Fibroblast of the aortic adventitia (primary cell): ENCODE measurements at regions not wholly inside any gene's neighbourhood (a gene's known extent, or its start where the extent isn't known, plus 50 kb on each side); places are given as distances from the start of the nearest gene placed in this dataset.
A peak's percentile ranks its signal among the peaks of the same experiment; 100 is the strongest.

Source experiments
- DNase-seq: peaks from one replicate; pipeline ENCODE4 v3.0.0-alpha.2; 2010; ENCODE audit warnings: low read depth
- H3K4me3 ChIP-seq: 2 replicates; pipeline ENCODE4 v1.5.1; 2011; ENCODE audit warnings: low read depth, mild to moderate bottlenecking, control low read depth, low read length, moderate library complexity
- TF ChIP-seq, protein P1 (sequence below): IDR thresholded peaks from 2 replicates; pipeline ENCODE4 v1.5.1; 2011; ENCODE audit warnings: mild to moderate bottlenecking, low read length, control low read depth, inconsistent platforms; ENCODE audit not compliant: insufficient read depth

GRCh38 chr3:63159764-63160163, 118.3 kb upstream of the SYNPR start:
- TF ChIP-seq, protein P1, sequence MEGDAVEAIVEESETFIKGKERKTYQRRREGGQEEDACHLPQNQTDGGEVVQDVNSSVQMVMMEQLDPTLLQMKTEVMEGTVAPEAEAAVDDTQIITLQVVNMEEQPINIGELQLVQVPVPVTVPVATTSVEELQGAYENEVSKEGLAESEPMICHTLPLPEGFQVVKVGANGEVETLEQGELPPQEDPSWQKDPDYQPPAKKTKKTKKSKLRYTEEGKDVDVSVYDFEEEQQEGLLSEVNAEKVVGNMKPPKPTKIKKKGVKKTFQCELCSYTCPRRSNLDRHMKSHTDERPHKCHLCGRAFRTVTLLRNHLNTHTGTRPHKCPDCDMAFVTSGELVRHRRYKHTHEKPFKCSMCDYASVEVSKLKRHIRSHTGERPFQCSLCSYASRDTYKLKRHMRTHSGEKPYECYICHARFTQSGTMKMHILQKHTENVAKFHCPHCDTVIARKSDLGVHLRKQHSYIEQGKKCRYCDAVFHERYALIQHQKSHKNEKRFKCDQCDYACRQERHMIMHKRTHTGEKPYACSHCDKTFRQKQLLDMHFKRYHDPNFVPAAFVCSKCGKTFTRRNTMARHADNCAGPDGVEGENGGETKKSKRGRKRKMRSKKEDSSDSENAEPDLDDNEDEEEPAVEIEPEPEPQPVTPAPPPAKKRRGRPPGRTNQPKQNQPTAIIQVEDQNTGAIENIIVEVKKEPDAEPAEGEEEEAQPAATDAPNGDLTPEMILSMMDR: no peak
- no peak overlapping the region for H3K4me3 ChIP-seq
- no peak for DNase-seq

DNA sequence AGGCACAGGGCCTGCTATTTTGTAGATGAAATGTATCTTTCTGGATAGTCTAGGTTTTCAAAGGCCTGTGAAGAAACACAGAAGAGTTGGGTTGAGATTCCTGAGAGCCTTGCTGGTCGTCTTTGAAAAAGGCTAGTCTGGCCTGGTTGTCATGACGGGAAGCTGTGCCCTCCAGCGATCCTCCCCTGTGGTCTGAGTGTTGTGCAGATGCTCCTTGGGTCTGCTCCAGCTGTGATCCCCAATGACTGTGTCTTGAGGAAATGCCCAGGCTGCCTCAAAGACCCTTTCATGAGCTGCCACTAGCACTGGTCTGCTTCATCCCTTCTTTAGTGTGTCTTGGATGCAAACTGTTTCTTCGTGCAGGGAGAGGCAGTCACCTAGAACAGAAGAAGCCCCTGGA, 111.0 kb upstream of the SYNPR start:
- H3K4me3 ChIP-seq: no peak overlapping the region
- DNase-seq: no peak

GRCh38 chr3:63168179-63168578, 109.9 kb upstream of the SYNPR start:
- no peak overlapping the region for H3K4me3 ChIP-seq
- DNase-seq: no peak
- TF ChIP-seq, protein P1: no peak

More for the DNA sequence above, 111.0 kb upstream of the SYNPR start:
- TF ChIP-seq, protein P1: no peak

DNA sequence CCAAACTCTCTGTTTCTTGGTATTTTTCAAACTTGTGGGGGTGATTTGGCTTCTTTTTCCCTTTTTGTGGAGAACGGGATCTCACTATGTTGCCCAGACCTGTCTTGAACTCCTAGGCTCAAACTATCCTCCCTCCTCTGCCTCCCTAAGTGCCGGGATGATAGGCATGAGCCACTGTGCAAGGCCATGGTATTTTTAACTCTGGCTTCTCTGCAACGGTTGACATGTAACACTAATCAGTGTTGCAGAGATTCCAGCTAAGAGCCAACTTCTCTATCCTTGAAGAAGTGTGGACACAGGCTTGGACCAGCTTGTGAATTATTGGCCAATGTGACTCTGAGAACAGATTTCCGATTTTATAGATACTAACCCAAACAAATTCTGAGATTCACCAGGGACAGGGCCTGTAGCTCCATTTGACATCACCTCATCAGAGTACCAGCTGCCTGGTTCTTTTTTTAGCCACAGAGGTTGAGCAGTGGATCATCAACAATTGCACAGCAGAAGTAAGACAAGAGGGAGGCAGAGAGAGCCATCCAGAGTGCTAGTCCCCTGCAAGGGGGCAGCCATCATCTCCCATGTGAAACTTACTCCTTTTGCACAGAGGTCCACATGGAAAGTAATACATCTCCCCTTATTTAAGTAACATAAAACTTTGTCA, 98.1 kb upstream of the SYNPR start:
- DNase-seq: no peak
- no peak overlapping the region for H3K4me3 ChIP-seq
- TF ChIP-seq, protein P1: no peak

DNA sequence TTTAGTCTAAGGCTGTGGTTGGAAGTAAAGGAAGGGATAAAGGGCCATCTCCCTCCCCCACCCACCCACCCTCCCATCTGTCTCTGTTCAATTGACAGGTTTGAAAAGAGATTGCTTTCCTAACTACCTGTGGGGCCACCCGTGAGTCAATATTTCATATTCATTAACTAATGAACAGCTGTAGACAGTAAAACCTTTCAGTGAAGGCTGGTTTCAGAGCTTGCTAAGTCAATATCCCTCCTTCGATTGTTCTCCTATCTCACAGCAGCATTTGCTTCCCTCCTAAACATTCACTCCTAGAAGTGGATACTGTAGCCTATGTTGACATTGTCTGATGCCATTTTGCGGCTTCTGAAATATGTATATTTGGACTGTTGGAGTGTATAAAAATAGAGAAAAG, 85.9 kb upstream of the SYNPR start:
- no peak overlapping the region for H3K4me3 ChIP-seq
- TF ChIP-seq, protein P1: no peak
- no peak for DNase-seq

DNA sequence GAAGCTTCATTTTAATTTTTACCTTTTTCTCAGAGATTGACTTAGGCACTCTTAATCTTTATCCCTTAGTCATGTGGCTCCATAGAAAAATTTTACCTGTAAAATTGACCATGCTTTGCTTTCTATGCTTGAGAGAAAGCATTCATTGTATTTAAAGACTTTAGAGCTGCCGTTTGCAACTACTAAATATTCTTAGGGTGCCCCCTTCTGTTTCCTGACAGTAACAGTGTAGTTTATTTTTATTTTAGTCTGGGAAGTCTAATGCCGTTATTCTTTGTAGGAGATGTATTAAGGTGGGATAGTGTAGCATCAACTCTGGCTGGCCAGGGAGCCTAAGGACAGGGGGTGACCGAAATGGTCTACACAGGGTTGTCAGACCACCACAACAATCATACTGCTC, 84.5 kb upstream of the SYNPR start:
- DNase-seq: peak; percentile 32
- TF ChIP-seq, protein P1: peak; percentile 42
- no peak overlapping the region for H3K4me3 ChIP-seq

DNA sequence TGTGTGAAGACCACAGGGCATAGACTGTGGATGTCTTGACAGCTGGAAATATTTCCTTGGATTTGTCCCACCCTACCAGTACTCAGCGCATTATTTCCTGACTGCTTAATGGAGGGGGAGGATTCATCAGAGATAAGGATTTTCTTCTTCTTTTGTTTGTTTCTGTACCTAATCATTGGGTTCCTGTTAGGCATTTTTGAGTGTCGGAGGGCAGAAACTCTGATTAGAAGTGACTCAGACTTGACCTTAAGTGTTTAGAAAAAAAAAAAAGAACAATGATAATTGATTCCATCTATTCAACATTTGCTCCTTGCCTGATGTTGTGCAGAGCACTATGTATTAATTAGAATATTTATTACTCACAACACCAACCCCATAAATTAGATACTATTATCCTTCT, 78.5 kb upstream of the SYNPR start:
- no peak for DNase-seq
- TF ChIP-seq, protein P1: no peak
- H3K4me3 ChIP-seq: no peak overlapping the region
